ENCODE measurements at regions not wholly inside any gene's neighbourhood (a gene's known extent, or its start where the extent isn't known, plus 50 kb on each side); places are given as distances from the start of the nearest gene placed in this dataset.

DNA sequence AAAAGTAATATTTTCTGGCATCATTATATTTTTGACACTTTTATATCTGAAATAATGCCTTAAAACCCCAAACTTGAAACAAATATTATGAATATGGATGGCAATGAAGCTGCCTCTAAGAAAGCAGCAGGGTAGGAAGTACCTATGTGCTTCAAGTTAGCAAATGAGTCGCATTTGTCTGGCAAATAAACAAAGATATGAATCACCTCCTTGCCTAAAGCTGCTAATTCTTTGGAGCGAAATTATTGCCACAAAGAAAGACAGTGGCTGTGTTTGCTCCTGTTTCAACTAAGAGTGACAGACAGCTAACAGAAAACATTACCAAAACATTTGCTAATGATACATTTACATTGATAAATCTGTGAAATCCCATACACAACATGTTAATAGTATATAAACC is 854.9 kb downstream of the RPS29 start:
- ChIA-PET POLR2A (no interaction called here), CTCF (no interaction called here)
- TF ChIP-seq CTBP1 (IDR thresholded peaks at IDR 0.05; ENCODE audit: borderline replicate concordance) (no peak), ZNF384 (IDR thresholded peaks at IDR 0.05) (no peak), TARDBP (IDR thresholded peaks at IDR 0.05) (no peak), FOXA1 (IDR thresholded peaks at IDR 0.05) (no peak), SP1 (IDR thresholded peaks at IDR 0.05) (no peak), ELF4 (IDR thresholded peaks at IDR 0.05) (no peak), ARNT (IDR thresholded peaks at IDR 0.05) (no peak), FOXM1 (IDR thresholded peaks at IDR 0.05; ENCODE audit: borderline replicate concordance) (no peak), LEF1 (IDR thresholded peaks at IDR 0.05; ENCODE audit: borderline replicate concordance) (no peak), NFRKB (IDR thresholded peaks at IDR 0.05) (no peak)
- TF ChIP-seq, protein P1, sequence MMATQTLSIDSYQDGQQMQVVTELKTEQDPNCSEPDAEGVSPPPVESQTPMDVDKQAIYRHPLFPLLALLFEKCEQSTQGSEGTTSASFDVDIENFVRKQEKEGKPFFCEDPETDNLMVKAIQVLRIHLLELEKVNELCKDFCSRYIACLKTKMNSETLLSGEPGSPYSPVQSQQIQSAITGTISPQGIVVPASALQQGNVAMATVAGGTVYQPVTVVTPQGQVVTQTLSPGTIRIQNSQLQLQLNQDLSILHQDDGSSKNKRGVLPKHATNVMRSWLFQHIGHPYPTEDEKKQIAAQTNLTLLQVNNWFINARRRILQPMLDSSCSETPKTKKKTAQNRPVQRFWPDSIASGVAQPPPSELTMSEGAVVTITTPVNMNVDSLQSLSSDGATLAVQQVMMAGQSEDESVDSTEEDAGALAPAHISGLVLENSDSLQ (IDR thresholded peaks at IDR 0.05) = no peak
- DNase-seq (ENCODE audit: extremely low spot score) = no peak

DNA sequence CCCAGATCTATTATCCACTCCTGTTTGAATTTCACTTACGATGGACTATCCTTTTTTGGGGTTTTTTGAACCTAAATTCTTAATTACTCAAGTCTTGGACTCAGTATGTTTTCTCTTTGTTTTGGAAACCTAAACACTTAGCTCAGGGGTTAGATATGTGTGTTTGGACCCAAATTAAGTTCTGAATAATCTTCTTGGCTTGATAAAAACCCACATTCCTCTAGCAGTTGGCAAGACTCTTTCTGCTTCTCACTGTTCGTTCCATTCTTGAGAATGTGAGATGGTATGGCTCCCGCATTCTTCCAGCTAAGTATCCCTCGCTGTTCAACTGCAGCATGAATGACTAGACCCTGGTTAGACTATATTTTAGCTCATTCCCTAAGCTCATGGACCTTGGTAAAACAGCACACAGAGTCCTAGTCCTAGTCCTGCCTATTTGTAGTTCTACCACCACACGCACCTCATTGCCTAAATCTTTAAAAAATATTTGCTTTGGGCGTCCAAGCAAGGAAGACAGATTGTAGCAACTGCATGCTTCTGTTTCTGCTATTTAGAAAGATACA is 860.0 kb downstream of the RPS29 start:
- DNase-seq (ENCODE audit: extremely low spot score) = no peak
- ChIA-PET CTCF (no interaction called here), POLR2A (no interaction called here)
- TF ChIP-seq L3MBTL2 (conservative IDR thresholded peaks at IDR 0.05) = no peak
- TF ChIP-seq NFRKB (IDR thresholded peaks at IDR 0.05) = no peak
- no peak for TF ChIP-seq FOXA1 (IDR thresholded peaks at IDR 0.05)
- TF ChIP-seq SP1 (IDR thresholded peaks at IDR 0.05) = no peak
- no peak for TF ChIP-seq LEF1 (IDR thresholded peaks at IDR 0.05; ENCODE audit: borderline replicate concordance)
- TF ChIP-seq HDGF (IDR thresholded peaks at IDR 0.05; ENCODE audit: borderline replicate concordance) = no peak
- no peak for TF ChIP-seq ARNT (IDR thresholded peaks at IDR 0.05)
- no peak for TF ChIP-seq TARDBP (IDR thresholded peaks at IDR 0.05)
- no peak for TF ChIP-seq BHLHE40 (IDR thresholded peaks at IDR 0.05; ENCODE audit: borderline replicate concordance)
- no peak for TF ChIP-seq CTBP1 (IDR thresholded peaks at IDR 0.05; ENCODE audit: borderline replicate concordance)
- no peak for TF ChIP-seq SUZ12 (IDR thresholded peaks at IDR 0.05)
- TF ChIP-seq, protein P1 (IDR thresholded peaks at IDR 0.05) = no peak
- TF ChIP-seq FOXM1 (IDR thresholded peaks at IDR 0.05; ENCODE audit: borderline replicate concordance) = no peak
- TF ChIP-seq ZNF384 (IDR thresholded peaks at IDR 0.05) = no peak
- no peak for TF ChIP-seq FOXK2 (IDR thresholded peaks at IDR 0.05)
- no peak for TF ChIP-seq ELF4 (IDR thresholded peaks at IDR 0.05)

DNA sequence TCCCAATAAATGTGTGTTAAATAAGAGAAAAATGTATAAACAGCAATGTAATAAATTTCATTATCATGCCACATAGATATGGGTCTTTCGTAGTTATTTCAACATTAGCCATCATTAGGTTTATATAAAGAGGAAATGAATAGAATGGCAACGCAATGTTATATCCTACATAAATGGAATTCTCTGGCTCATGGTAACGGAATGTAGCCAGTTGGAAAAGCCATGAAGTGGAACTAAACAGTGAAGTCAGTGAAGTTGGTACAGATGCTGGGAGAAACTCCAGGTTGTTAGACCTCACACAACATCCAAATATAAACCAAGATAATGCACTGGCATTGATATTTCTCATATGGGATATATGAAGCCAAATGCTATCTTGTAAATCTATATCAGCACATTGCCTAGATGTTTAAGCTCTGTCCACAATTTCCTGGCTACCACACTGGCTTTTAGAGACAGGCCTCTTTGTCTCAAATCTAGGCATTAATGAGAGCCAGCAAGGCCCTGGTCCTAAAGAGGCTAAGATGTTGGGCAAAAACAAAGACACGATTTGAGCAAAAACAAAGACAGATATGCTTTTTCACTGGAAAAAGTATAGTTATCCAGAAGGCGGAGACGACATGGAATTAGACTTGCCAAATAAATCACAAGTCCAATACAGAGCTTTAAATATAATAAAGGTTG is 861.0 kb downstream of the RPS29 start:
- ChIA-PET POLR2A (no interaction called here), CTCF (no interaction called here)
- TF ChIP-seq FOXA1 (IDR thresholded peaks at IDR 0.05) (no peak), BHLHE40 (IDR thresholded peaks at IDR 0.05; ENCODE audit: borderline replicate concordance) (no peak), HDGF (IDR thresholded peaks at IDR 0.05; ENCODE audit: borderline replicate concordance) (no peak), SUZ12 (IDR thresholded peaks at IDR 0.05) (no peak)
- DNase-seq (ENCODE audit: extremely low spot score) = no peak

DNA sequence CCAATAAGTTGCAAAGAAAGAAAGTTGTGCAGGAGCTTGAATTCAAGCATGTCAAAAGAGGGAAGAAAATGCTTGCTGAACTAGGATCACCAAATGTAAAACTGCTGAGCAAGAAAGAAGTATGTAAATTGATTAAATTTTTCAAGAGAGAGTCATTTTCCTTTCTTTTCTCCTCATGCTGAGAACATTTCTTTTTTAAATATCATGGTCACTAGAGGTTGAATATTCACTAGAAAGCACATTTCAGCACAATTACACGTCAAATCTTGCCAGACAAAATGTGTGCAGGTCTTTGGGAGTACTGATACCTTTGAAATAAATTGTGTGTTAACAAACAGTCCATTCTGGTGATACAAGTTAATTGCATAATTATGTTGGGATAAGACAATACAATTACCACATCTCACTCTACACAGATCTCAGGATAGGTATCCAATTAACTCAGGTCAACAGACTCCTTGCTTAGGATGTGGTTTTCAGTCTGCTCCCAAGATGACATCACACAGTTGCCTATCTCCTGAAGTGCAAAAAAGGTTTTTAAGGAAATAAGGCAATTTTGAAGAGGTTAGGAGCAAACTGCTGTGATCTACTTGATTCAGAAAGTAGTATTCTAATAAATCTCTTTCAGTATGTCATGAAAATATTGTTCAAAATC is 862.2 kb downstream of the RPS29 start:
- DNase-seq (ENCODE audit: extremely low spot score) = no peak
- POLR2A ChIA-PET = no interaction called here
- CTCF ChIA-PET = no interaction called here

DNA sequence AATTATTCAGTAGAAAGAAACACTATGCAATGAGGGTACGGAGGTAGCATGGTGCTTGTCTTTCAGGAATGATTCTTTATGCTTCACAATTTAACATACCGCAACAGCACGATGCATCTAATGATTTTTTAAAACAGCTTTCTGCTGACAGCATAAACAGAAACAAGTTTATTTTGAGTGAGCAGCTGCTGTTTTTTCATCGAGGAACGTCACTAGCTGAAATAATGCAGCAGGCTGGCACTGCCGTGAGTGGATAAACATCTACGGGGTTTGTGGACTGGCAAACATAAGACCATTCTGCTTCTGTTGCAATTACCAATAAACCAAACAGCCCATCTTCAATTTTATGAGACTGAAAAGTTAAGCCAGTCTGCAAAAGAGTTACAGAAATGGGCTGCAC is 871.8 kb downstream of the RPS29 start:
- TF ChIP-seq FOXA1 (IDR thresholded peaks at IDR 0.05) (no peak), NFRKB (IDR thresholded peaks at IDR 0.05) (no peak), SUZ12 (IDR thresholded peaks at IDR 0.05) (no peak), LEF1 (IDR thresholded peaks at IDR 0.05; ENCODE audit: borderline replicate concordance) (no peak), L3MBTL2 (conservative IDR thresholded peaks at IDR 0.05) (no peak), CTBP1 (IDR thresholded peaks at IDR 0.05; ENCODE audit: borderline replicate concordance) (no peak), TARDBP (IDR thresholded peaks at IDR 0.05) (no peak), FOXK2 (IDR thresholded peaks at IDR 0.05) (no peak)
- TF ChIP-seq, protein P1 (IDR thresholded peaks at IDR 0.05) = no peak
- ChIA-PET POLR2A (no interaction called here), CTCF (no interaction called here)
- DNase-seq (ENCODE audit: extremely low spot score) = no peak

More for the DNA sequence above, 862.2 kb downstream of the RPS29 start:
- no peak for TF ChIP-seq FOXA1 (IDR thresholded peaks at IDR 0.05)
- TF ChIP-seq SUZ12 (IDR thresholded peaks at IDR 0.05) = no peak
- TF ChIP-seq NFRKB (IDR thresholded peaks at IDR 0.05) = no peak
- TF ChIP-seq ELF4 (IDR thresholded peaks at IDR 0.05) = no peak
- no peak for TF ChIP-seq HDGF (IDR thresholded peaks at IDR 0.05; ENCODE audit: borderline replicate concordance)
- no peak for TF ChIP-seq BHLHE40 (IDR thresholded peaks at IDR 0.05; ENCODE audit: borderline replicate concordance)
- TF ChIP-seq CTBP1 (IDR thresholded peaks at IDR 0.05; ENCODE audit: borderline replicate concordance) = no peak
- TF ChIP-seq FOXK2 (IDR thresholded peaks at IDR 0.05) = no peak
- no peak for TF ChIP-seq ZNF384 (IDR thresholded peaks at IDR 0.05)
- TF ChIP-seq TARDBP (IDR thresholded peaks at IDR 0.05) = no peak
- TF ChIP-seq FOXM1 (IDR thresholded peaks at IDR 0.05; ENCODE audit: borderline replicate concordance) = no peak

DNA sequence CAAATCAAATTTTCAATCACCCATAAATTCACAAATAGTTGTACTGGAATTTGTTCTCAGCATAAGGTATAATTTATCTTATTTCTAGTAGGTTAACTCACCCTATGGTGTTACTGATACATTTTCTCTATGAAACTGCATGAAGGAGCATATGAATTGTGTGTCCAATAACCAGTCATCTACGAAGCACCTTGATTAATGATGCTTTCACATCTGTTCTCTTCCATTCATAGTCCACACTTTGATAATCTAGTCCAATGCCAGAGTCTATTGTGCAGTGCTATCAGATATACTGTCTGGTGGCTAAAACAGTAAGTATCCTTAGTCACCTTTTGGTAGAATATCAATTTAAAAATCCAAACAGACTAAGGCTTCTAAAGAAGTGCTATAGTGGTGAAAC is 876.0 kb downstream of the RPS29 start:
- no peak for TF ChIP-seq ZNF384 (IDR thresholded peaks at IDR 0.05)
- no peak for TF ChIP-seq HDGF (IDR thresholded peaks at IDR 0.05; ENCODE audit: borderline replicate concordance)
- no peak for TF ChIP-seq FOXM1 (IDR thresholded peaks at IDR 0.05; ENCODE audit: borderline replicate concordance)
- no peak for TF ChIP-seq TARDBP (IDR thresholded peaks at IDR 0.05)
- TF ChIP-seq SP1 (IDR thresholded peaks at IDR 0.05) = no peak
- TF ChIP-seq ELF4 (IDR thresholded peaks at IDR 0.05) = no peak
- CTCF ChIA-PET = no interaction called here
- POLR2A ChIA-PET = no interaction called here
- no peak for DNase-seq (ENCODE audit: extremely low spot score)

Measured in HEK293T (cell line).